NT2/D1 (cell line): ENCODE measurements at regions not wholly inside any gene's neighbourhood (a gene's known extent, or its start where the extent isn't known, plus 50 kb on each side); places are given as distances from the start of the nearest gene placed in this dataset.

Experiments used
- DNase-seq: peaks from one replicate; pipeline ENCODE4 v3.0.0-alpha.2; 2011; ENCODE audit warnings: low read depth, low spot score
- H3K27me3 ChIP-seq: 2 replicates; pipeline ENCODE4 v1.6.0; 2011; ENCODE audit warnings: mild to moderate bottlenecking; ENCODE audit not compliant: insufficient read length, insufficient read depth
- H3K36me3 ChIP-seq: 2 replicates; pipeline ENCODE4 v1.6.1; 2011; ENCODE audit warnings: mild to moderate bottlenecking, low read length, mixed read lengths; ENCODE audit not compliant: insufficient read depth, insufficient read length
- H3K4me1 ChIP-seq: 2 replicates; pipeline ENCODE4 v1.5.1; 2011; ENCODE audit not compliant: insufficient read depth, insufficient read length
- H3K4me3 ChIP-seq: 2 replicates; pipeline ENCODE4 v1.5.1; 2011; ENCODE audit warnings: low read depth; ENCODE audit not compliant: insufficient read length
- H3K9ac ChIP-seq: 2 replicates; pipeline ENCODE4 v1.6.0; 2011; ENCODE audit warnings: low read depth; ENCODE audit not compliant: insufficient read length
- H3K9me3 ChIP-seq: 2 replicates; pipeline ENCODE4 v1.5.1; 2011; ENCODE audit warnings: mild to moderate bottlenecking, low read length; ENCODE audit not compliant: insufficient read depth
- SUZ12 ChIP-seq: IDR thresholded peaks from 2 replicates; pipeline ENCODE4 v1.6.1; 2011; ENCODE audit not compliant: insufficient read length, insufficient read depth; ENCODE audit errors: extremely low read depth
- YY1 ChIP-seq: IDR thresholded peaks from 2 replicates; pipeline ENCODE4 v1.6.1; 2011; ENCODE audit not compliant: insufficient read length, insufficient read depth
- ZNF274 ChIP-seq: IDR thresholded peaks from 2 replicates; pipeline ENCODE4 v1.6.1; 2011; ENCODE audit warnings: mild to moderate bottlenecking, low read depth, low read length

DNA sequence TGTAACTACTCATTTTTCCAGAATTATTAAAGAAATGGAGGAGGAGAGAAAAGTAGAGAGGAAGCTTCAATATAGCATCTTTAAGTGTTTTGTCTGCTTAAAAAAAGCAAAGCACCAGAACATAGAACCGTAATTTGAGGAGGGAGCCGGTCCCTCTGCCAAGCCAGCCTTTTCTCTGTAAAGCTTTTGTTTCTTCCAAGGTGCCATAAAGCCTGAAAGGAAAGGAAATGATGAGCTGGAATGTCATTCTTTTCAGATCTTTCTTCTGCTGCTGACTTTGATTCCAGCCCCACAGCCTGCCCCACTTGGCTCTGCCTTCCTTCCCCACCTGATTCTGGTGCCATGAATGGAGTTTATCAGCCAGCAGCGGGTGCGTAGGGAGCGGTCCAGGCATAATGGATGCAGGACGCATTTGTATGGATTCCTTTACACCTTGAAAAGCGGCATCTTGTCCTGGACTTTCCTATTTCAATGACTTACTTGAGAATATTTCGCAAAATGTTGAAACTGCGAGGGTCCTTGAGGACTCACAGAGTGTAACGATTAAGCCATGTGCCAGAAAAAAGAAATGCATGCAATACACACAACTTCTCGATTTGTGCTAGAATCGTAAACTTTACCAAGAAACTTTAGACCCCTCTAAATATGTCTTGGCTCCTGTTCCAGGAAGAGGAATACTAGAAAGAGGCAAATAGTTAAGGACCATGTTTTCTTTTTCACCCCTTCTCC is 569.5 kb upstream of the MGMT start:
- H3K36me3 ChIP-seq, result no peaks in the 10 kb centered on the region
- H3K9ac ChIP-seq, result no peak overlapping the region
- TF ChIP-seq YY1 (no peak), ZNF274 (no peak), SUZ12 (no peak)
- H3K9me3 ChIP-seq, result no peaks in the 10 kb centered on the region
- H3K4me3 ChIP-seq, result no peak overlapping the region
- H3K27me3 ChIP-seq, result no peaks in the 10 kb centered on the region
- no peaks in the 10 kb centered on the region for H3K4me1 ChIP-seq
- no peak for DNase-seq

DNA sequence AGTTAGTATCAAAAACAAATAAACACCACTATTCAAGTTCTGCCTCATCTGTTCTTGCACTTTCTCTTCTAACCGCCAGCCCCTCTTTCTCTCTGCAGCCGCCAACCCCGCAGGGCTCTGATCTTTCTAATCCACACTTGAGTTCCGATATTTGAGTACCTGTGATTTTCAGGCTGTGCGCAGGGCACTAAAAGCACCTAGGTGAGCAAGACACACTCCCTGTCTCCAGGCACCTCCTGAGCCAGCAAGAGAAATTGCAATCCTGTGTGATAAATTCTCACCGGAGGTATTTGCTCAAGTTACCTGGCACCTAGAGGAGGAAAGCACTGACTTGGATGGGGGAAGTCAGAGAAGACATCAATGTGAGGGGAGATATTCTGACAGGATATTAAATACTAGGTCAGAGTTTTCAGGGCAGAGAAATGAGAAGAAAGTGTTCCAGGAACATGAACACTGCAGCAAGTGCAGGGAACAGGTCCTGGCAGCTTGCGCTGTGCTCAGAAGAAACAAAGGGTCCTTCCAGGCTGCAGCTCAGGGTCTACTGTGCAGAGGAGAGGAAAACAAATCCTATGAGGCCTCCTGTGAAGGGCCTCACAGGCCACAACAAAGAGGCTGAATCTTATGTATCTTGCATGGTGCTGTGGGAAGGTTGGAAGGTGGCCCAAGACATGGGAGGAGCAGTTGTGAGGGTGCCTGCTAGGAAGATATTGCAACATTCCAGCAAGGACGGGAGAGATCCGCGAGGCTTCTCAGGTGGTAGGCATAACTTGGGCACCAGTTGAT is 568.7 kb upstream of the MGMT start:
- no peak for TF ChIP-seq SUZ12
- no peak for TF ChIP-seq ZNF274
- no peak for TF ChIP-seq YY1
- Histone ChIP-seq H3K27me3 (no peaks in the 10 kb centered on the region), H3K36me3 (no peaks in the 10 kb centered on the region), H3K4me3 (no peak overlapping the region), H3K9ac (no peak overlapping the region), H3K9me3 (no peaks in the 10 kb centered on the region), H3K4me1 (no peaks in the 10 kb centered on the region)
- no peak for DNase-seq

DNA sequence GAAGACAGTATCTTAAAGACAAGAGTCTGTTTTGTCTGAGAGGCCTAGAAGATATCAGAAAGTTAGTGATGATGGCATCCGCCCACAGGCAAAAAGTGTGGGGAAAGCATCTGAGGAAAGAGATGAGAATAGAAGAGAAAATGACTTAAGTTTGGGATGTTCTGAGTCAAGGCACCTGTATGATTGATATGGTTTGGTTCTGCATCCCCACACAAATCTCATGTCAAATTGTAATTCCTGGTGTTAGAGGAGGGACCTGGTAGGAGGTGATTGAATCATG is 568.2 kb upstream of the MGMT start:
- H3K27me3 ChIP-seq, result no peaks in the 10 kb centered on the region
- no peaks in the 10 kb centered on the region for H3K36me3 ChIP-seq
- no peak for TF ChIP-seq ZNF274
- no peak for TF ChIP-seq YY1
- TF ChIP-seq SUZ12, result no peak
- H3K9me3 ChIP-seq, result no peaks in the 10 kb centered on the region
- no peak for DNase-seq
- no peak overlapping the region for H3K4me3 ChIP-seq
- H3K9ac ChIP-seq, result no peak overlapping the region
- H3K4me1 ChIP-seq, result no peaks in the 10 kb centered on the region

DNA sequence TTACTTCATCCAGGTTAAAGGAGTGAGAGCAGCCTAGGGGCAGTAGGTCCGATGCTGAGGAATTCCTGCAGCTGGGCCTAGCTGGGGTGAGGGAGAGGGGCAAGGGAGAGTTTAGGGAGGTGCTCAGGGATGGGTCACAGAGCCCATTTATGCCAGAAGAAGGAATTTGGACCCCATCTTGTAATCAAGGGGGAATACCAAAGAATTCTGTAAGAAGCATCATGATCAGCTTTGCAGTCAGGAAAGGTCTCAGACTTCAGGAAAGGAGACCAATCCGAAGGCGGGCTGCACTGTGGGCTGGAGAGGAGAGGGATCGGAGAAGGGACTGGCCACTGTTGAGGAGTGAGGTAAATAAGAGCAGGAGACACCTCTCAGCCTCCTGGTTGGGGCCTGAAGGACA is 566.6 kb upstream of the MGMT start:
- no peak for TF ChIP-seq YY1
- no peak for TF ChIP-seq SUZ12
- TF ChIP-seq ZNF274, result no peak
- H3K27me3 ChIP-seq, result no peaks in the 10 kb centered on the region
- H3K9ac ChIP-seq, result no peak overlapping the region
- no peaks in the 10 kb centered on the region for H3K36me3 ChIP-seq
- DNase-seq, result no peak
- H3K4me1 ChIP-seq, result no peaks in the 10 kb centered on the region
- H3K9me3 ChIP-seq, result no peaks in the 10 kb centered on the region
- H3K4me3 ChIP-seq, result no peak overlapping the region

DNA sequence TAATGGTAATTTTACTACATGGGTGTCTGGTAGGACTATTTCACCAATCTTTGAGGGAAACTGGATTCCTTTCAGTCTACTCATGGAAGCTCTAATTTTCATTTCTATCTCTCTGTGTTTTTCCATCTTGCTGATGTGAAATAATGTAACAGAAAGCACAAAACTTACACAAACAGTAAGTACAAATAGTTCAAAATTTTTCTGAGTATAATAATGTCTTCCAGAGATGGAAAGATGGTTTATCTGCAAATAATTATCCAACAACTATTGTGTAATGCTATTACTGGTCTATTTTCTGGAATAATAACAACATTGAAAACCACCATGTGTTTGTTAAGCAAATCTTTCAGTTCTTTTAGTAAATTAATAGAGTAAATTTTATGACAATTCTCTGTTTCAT is 565.8 kb upstream of the MGMT start:
- TF ChIP-seq SUZ12, result no peak
- TF ChIP-seq ZNF274, result no peak
- no peak for TF ChIP-seq YY1
- no peak overlapping the region for H3K4me3 ChIP-seq
- no peaks in the 10 kb centered on the region for H3K9me3 ChIP-seq
- no peaks in the 10 kb centered on the region for H3K4me1 ChIP-seq
- H3K9ac ChIP-seq, result no peak overlapping the region
- DNase-seq, result no peak
- no peaks in the 10 kb centered on the region for H3K36me3 ChIP-seq
- no peaks in the 10 kb centered on the region for H3K27me3 ChIP-seq

DNA sequence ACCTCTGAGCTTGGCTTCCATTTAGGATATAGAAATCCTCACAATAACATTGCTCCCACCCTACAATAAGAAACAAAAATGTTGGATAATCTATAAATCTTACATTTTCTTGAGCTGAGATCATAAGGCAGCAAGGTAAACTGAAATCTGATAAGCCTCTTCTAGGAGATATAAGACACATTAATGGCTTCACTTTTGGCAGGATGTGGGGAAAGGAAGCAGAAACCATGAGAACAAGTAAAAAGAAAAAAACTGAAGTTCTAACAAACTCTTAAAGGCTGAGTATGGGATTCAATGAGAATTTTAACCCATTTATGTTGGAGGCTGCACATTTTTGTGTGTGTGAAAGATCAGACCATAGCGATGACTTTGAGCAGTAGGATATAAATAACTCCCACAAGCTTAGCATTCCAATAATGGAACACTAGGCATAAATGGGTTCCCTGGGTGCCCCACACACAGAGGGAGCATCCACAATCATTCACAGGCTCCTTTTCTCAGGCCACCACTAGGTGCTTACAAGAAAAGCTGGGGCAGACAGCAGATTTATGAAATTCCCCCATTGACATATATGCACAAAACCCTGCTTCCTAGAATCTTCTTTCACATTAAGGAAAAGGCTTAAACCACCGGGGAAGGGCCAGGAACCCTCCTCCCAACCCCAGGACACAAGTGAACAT is 564.9 kb upstream of the MGMT start:
- TF ChIP-seq YY1, result no peak
- TF ChIP-seq SUZ12, result no peak
- TF ChIP-seq ZNF274, result no peak
- Histone ChIP-seq H3K27me3 (no peaks in the 10 kb centered on the region), H3K9ac (no peak overlapping the region), H3K4me3 (no peak overlapping the region), H3K4me1 (no peaks in the 10 kb centered on the region), H3K9me3 (no peaks in the 10 kb centered on the region), H3K36me3 (no peaks in the 10 kb centered on the region)
- no peak for DNase-seq
